HepG2 (cell line): ENCODE measurements at regions not wholly inside any gene's neighbourhood (a gene's known extent, or its start where the extent isn't known, plus 50 kb on each side); places are given as distances from the start of the nearest gene placed in this dataset.
"Not testable (repeated sequence)": the region's sequence is repeated elsewhere in the genome, so short reads cannot be mapped to it uniquely, and the experiment has no call there.

ENCODE experiments used
- ATAC-seq: fragments of 200-7000 bp; cut with Tn5 transposase; 3 replicates; pipeline ENCODE4 v1.9.1; 2020; ENCODE audit warnings: mild to moderate bottlenecking, moderate library complexity
- BruUV-seq: library from RNA; stranded (reverse); fragments of 400-500 nt; replicated peaks from 2 replicates; lab custom pipeline; 2021; lab: Mats Ljungman, UMichigan
- CTCF ChIA-PET: fragments of 300-600 bp; formaldehyde crosslinking; extraction: SDS; loops from one replicate; lab custom pipeline; 2021; ENCODE audit warnings: low total read pairs, inconsistent platforms, low intra/inter-chr PET ratio; lab: Yijun Ruan, JAX
- POLR2A ChIA-PET: fragments of 350-600 bp; sonication (Branson Sonifier 250); formaldehyde crosslinking; loops from one replicate; lab custom pipeline; 2020; ENCODE audit warnings: antibody characterized with exemption, inconsistent platforms; lab: Yijun Ruan, JAX
- DNase-seq: peaks from one replicate; pipeline ENCODE4 v3.0.0-alpha.2; 2015; ENCODE audit warnings: low spot score
- FAIRE-seq: peaks from 3 replicates; lab custom pipeline; 2011; peaks lifted over from hg19 to GRCh38; lab: Jason Lieb, UNC
- H2AFZ ChIP-seq: one replicate; pipeline ENCODE4 v1.6.1; 2011; ENCODE audit warnings: low read length, inconsistent platforms
- H3K27ac ChIP-seq: fragments of 300-600 bp; 3 replicates; pipeline ENCODE4 v1.8.0; 2011; ENCODE audit warnings: mixed run types, mild to moderate bottlenecking, mixed read lengths, low read length, inconsistent platforms; ENCODE audit not compliant: insufficient read depth; ENCODE audit errors: extremely low read length
- H3K27me3 ChIP-seq, 2 experiments: fragments of 200-600 bp in 1 of 2; 2 replicates in 1 of 2; 3 replicates in 1 of 2; pipeline versions ENCODE4 v1.6.0 to v1.8.0; 2011; ENCODE audit warnings: low read length in 2 of 2, mild to moderate bottlenecking in 2 of 2, moderate library complexity in 2 of 2, inconsistent platforms in 1 of 2; ENCODE audit not compliant: insufficient read depth in 2 of 2, control insufficient read depth in 1 of 2
- H3K36me3 ChIP-seq, 2 experiments: fragments of 200-600 bp in 1 of 2; replicated peaks in 1 of 2; 2 replicates in 1 of 2; 3 replicates in 1 of 2; pipeline versions ENCODE4 v1.5.1 to v1.8.0; 2011; ENCODE audit warnings: low read length in 2 of 2, inconsistent platforms in 1 of 2; ENCODE audit not compliant: insufficient read depth in 2 of 2, control insufficient read depth in 1 of 2
- H3K4me1 ChIP-seq: 2 replicates; pipeline ENCODE4 v1.5.1; 2012; ENCODE audit warnings: low read length, inconsistent platforms; ENCODE audit not compliant: insufficient read depth
- H3K4me2 ChIP-seq: 2 replicates; pipeline ENCODE4 v1.6.0; 2011; ENCODE audit warnings: low read depth, low read length, inconsistent platforms
- H3K4me3 ChIP-seq, 3 experiments: fragments of 200-600 bp in 1 of 3; sonication (generic), shearing (Covaris generic) in 1 of 3; replicated peaks in 1 of 3; 2 replicates each; pipeline ENCODE4 v1.5.1; 2011 to 2016; ENCODE audit warnings: low read length in 3 of 3, inconsistent platforms in 2 of 3, low read depth in 2 of 3, mild to moderate bottlenecking in 2 of 3, control low read depth in 1 of 3, mixed read lengths in 1 of 3; ENCODE audit not compliant: insufficient read depth in 1 of 3
- H3K79me2 ChIP-seq: one replicate; pipeline ENCODE4 v1.6.1; 2011; ENCODE audit warnings: low read length, inconsistent platforms; ENCODE audit not compliant: insufficient read depth
- H3K9ac ChIP-seq: 2 replicates; pipeline ENCODE4 v1.6.0; 2011; ENCODE audit warnings: mild to moderate bottlenecking, low read depth, low read length, inconsistent platforms; ENCODE audit not compliant: insufficient read depth
- H3K9me3 ChIP-seq: 2 replicates; pipeline ENCODE4 v1.5.1; 2012; ENCODE audit warnings: mild to moderate bottlenecking, low read length
- H4K20me1 ChIP-seq: 2 replicates; pipeline ENCODE4 v1.6.0; 2011; ENCODE audit warnings: inconsistent platforms, mild to moderate bottlenecking, low read length, moderate library complexity; ENCODE audit not compliant: insufficient read depth
- GABPA ChIP-seq, 2 experiments: IDR thresholded peaks; 2 replicates each; pipeline ENCODE4 v1.6.1; 2011 to 2016; ENCODE audit warnings: low read depth in 2 of 2, low read length in 1 of 2, missing biosample characterization in 1 of 2, missing genetic modification characterization in 1 of 2
- KDM6A ChIP-seq: IDR thresholded peaks from 2 replicates; pipeline ENCODE4 v1.6.1; 2016; ENCODE audit warnings: low read depth
- MAFF ChIP-seq: IDR thresholded peaks from 2 replicates; pipeline ENCODE4 v1.6.1; 2011; ENCODE audit warnings: low read depth, low read length, improper control_type of control experiment
- PRDM10 ChIP-seq: sonication (generic); formaldehyde crosslinking; IDR thresholded peaks from 2 replicates; pipeline ENCODE4 v1.4.0; 2020; ENCODE audit warnings: low read depth, missing genetic modification reagents
- STAG1 ChIP-seq: sonication (generic); formaldehyde crosslinking; IDR thresholded peaks from 2 replicates; pipeline ENCODE4 v1.4.0; 2020; ENCODE audit warnings: missing genetic modification reagents
- ZFYVE20 ChIP-seq: sonication (generic); formaldehyde crosslinking; IDR thresholded peaks from 2 replicates; pipeline ENCODE4 v1.8.0; 2023; ENCODE audit warnings: low read depth, mild to moderate bottlenecking, moderate library complexity, missing genetic modification reagents, borderline replicate concordance
- WGBS: methylation state at CpG from one replicate; pipeline ENCODE4 v1.1.6; 2017; ENCODE audit warnings: low lambda C conversion rate; 5-methylcytosine and 5-hydroxymethylcytosine counted together
- in situ Hi-C: cut with HindIII; loops from 2 replicates; pipeline ENCODE4 v1.10.0; 2017; ENCODE audit warnings: low pct_unique_long_range_greater_than_20kb; ENCODE audit not compliant: extremely low pct_ligation_motif_present
- intact Hi-C: fragments of 100-400 bp; cut with micrococcal nuclease; formaldehyde crosslinking; loops from one replicate; pipeline ENCODE4 v1.10.0; 2022; ENCODE audit not compliant: unreplicated experiment
- TF ChIP-seq, protein P1 (sequence below): sonication (generic); formaldehyde crosslinking; IDR thresholded peaks from 2 replicates; pipeline ENCODE4 v1.5.1; 2020; ENCODE audit warnings: mild to moderate bottlenecking, missing genetic modification reagents, borderline replicate concordance

DNA sequence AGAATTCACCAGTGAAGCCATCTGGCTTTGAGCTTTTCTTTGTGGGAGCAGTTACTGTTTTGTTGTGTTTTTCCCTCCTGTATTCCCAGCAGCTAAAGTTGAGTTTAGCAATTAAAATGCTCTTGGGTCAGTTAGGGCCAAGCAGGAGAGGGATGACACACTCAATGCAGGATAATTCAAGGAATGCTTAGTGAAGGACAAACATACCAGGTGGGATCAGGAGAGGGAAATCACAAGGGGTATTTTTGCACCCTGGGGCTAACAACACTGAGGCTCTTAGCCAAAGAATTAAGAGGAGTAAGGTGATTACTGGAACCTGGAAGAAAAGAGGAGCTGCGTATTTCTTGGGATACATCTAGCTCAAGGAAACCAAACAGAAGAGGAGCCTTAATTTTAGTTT lies 82.4 kb upstream of the KCND2 start (continued):
- TF ChIP-seq PRDM10 (CRISPR knock-in tag) = no peak

- WGBS = 0% methylated on average over 1 of the region's 1 CpG
- H4K20me1 ChIP-seq, POLR2A ChIA-PET, DNase-seq, in situ Hi-C loops, intact Hi-C loops, H3K36me3 ChIP-seq, FAIRE-seq, H3K9ac ChIP-seq, H2AFZ ChIP-seq, CTCF ChIA-PET, H3K4me2 ChIP-seq, H3K27ac ChIP-seq, H3K9me3 ChIP-seq, H3K79me2 ChIP-seq, ATAC-seq, BruUV-seq, H3K4me1 ChIP-seq, H3K27me3 ChIP-seq, H3K4me3 ChIP-seq: not testable (repeated sequence)
Measured at GRCh38 chr7:120191423-120191822, 81.6 kb upstream of the KCND2 start.

GRCh38 chr7:120201290-120201689 lies 71.7 kb upstream of the KCND2 start:
- ChIA-PET POLR2A (no interaction called here), CTCF (no interaction called here)
- 0% methylated on average over 1 of the region's 1 CpG for WGBS
- in situ Hi-C loops = no loop called here
- Histone ChIP-seq H3K27ac (no peak overlapping the region), H3K27me3 (no peaks in the 10 kb centered on the region), H4K20me1 (no peaks in the 10 kb centered on the region), H3K4me2 (no peak overlapping the region), H3K9ac (no peak overlapping the region), H3K4me3 (no peak overlapping the region), H2AFZ (no peak overlapping the region), H3K9me3 (no peaks in the 10 kb centered on the region), H3K4me1 (no peaks in the 10 kb centered on the region), H3K36me3 (no peaks in the 10 kb centered on the region), H3K79me2 (no peaks in the 10 kb centered on the region)
- intact Hi-C loops = no loop called here
- BruUV-seq = no TSS peak
- ATAC-seq (no peak), DNase-seq (no peak), FAIRE-seq (no peak)
- TF ChIP-seq KDM6A (no peak), MAFF (peak; percentile 94), GABPA (IDR thresholded peaks at IDR 0.05; ENCODE audit: low read depth, low read length) (no peak), GABPA (CRISPR knock-in tag; IDR thresholded peaks at IDR 0.05; ENCODE audit: low read depth) (no peak), STAG1 (no peak), ZFYVE20 (CRISPR knock-in tag) (no peak)
- TF ChIP-seq, protein P1, sequence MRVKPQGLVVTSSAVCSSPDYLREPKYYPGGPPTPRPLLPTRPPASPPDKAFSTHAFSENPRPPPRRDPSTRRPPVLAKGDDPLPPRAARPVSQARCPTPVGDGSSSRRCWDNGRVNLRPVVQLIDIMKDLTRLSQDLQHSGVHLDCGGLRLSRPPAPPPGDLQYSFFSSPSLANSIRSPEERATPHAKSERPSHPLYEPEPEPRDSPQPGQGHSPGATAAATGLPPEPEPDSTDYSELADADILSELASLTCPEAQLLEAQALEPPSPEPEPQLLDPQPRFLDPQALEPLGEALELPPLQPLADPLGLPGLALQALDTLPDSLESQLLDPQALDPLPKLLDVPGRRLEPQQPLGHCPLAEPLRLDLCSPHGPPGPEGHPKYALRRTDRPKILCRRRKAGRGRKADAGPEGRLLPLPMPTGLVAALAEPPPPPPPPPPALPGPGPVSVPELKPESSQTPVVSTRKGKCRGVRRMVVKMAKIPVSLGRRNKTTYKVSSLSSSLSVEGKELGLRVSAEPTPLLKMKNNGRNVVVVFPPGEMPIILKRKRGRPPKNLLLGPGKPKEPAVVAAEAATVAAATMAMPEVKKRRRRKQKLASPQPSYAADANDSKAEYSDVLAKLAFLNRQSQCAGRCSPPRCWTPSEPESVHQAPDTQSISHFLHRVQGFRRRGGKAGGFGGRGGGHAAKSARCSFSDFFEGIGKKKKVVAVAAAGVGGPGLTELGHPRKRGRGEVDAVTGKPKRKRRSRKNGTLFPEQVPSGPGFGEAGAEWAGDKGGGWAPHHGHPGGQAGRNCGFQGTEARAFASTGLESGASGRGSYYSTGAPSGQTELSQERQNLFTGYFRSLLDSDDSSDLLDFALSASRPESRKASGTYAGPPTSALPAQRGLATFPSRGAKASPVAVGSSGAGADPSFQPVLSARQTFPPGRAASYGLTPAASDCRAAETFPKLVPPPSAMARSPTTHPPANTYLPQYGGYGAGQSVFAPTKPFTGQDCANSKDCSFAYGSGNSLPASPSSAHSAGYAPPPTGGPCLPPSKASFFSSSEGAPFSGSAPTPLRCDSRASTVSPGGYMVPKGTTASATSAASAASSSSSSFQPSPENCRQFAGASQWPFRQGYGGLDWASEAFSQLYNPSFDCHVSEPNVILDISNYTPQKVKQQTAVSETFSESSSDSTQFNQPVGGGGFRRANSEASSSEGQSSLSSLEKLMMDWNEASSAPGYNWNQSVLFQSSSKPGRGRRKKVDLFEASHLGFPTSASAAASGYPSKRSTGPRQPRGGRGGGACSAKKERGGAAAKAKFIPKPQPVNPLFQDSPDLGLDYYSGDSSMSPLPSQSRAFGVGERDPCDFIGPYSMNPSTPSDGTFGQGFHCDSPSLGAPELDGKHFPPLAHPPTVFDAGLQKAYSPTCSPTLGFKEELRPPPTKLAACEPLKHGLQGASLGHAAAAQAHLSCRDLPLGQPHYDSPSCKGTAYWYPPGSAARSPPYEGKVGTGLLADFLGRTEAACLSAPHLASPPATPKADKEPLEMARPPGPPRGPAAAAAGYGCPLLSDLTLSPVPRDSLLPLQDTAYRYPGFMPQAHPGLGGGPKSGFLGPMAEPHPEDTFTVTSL (CRISPR knock-in tag) = no peak
